ENCODE measurements at regions not wholly inside any gene's neighbourhood (a gene's known extent, or its start where the extent isn't known, plus 50 kb on each side); places are given as distances from the start of the nearest gene placed in this dataset.
"Not testable (repeated sequence)": the region's sequence is repeated elsewhere in the genome, so short reads cannot be mapped to it uniquely, and the experiment has no call there.

GRCh38 chr5:26364624-26365023 lies 673.8 kb downstream of the CDH9 start:
- DNase-seq, result not testable (repeated sequence)

GRCh38 chr5:26343801-26344325 lies 694.5 kb downstream of the CDH9 start:
- DNase-seq, result no peak

GRCh38 chr5:26339576-26339975 lies 698.8 kb downstream of the CDH9 start:
- no peak for DNase-seq

DNA sequence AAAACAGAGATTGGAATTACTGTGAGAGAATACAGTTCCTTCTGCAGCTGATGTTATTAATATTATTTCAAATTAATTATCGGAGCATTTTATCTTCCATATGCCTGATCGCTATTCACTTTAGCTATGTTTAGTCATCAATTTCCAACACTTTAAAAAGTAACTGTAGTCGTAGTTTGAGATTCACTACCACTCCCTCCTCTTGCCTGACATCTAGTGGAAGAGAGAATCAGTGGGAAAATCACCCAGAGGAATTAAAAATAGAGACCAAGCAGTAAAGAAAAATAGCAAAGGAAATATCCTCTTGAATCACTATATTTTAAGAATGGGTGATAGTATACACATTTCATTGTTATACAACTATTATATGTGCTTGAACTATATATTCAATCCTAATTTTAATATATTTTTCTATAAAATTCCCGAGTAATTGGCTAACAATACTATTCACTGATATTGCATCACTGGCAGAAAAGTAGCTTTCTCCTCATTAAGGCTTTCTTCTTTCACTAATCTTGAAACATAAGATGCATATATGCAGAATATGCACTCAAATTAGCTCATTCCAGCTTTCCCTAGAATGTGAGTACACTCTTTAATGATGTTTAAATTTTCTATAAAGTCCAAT lies 708.7 kb downstream of the CDH9 start:
- DNase-seq, result no peak

DNA sequence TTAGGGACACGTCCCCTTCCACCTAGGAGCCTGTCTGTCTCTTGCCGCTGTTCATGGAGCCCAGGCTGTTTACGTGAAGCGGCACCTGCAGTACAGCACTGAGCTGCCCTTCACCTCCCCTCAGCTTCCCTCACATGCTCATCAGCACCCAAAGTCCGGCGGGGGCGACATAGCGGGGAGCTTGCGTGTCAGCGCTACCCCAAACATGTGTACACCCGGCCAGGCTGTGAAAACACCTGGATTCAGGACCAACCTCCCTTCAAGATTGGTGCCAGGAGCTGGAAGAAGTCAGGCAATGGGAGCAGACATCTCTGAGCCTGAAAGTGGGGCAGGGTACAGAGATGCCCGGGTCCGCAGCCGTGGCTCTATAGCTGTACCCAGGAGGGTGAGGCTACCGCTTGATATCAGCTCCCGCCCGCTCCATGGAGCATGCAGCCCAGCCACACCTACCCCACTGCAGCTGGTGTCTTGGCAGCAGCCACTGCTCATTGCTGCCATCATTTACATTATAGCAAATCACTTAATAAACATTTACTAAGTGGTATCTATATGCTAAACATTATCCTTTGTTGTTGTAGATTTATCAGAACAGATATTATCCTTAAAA lies 712.1 kb downstream of the CDH9 start:
- DNase-seq, result no peak

DNA sequence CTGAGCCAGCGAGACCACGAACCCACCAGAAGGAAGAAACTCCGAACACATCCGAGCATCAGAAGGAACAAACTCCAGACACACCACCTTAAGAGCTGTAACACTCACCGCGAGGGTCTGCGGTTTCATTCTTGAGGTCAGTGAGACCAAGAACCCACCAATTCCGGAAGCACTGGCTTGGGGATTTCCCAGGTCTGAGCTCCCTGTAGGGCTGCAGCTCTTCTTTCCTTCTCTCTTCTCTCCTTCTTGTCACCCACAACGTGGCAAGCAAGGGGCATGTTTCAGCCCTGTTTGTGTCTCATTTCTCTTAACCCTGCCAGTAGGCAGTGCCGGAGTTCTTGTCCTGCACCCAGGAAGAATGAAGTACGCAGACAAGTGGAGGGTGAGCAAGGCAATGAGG lies 713.0 kb downstream of the CDH9 start:
- DNase-seq, result not testable (repeated sequence)

DNA sequence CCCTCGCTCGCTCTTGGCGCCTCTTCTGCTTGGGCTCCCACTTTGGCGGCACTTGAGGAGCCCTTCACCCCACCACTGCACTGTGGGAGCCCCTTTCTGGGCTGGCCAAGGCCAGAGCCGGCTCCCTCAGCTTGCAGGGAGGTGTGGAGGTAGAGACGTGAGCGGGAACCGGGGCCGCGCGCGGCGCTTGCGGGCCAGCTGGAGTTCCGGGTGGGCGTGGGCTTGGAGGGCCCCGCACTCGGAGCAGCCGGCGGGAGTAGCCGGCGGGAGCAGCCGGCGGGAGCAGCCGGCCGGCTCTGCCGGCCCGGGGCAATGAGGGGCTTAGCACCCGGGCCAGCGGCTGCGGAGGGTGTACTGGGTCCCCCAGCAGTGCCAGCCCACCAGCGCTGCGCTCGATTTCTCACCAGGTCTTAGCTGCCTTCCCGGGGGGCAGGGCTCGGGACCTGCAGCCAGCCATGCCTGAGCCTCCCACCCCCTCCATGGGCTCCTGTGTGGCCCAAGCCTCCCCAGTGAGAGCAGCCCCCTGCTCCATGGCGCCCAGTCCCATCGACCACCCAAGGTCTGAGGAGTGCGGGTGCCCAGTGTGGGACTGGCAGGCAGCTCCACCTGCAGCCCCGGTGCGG lies 714.0 kb downstream of the CDH9 start:
- not testable (repeated sequence) for DNase-seq

- DNase-seq, result no peak
Observed at GRCh38 chr5:26323794-26324193, 714.6 kb downstream of the CDH9 start.

DNA sequence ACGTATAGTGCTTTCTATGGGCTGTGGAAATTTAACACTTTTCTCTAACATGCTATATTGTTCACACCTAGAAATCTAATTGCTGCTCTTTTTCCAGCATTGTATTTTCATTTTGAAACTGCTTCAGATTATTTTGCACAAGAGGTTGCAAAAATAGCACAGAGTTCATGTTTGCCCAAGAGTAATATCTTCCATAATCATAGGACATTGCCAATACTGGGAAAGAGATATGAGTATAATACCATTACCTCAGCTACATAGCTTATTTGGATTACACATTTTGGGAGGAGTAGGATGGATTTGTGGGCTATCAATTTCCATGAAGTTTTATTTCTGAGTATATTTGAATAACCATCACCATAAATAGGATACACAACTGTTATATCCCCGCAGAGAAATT lies 717.1 kb downstream of the CDH9 start:
- no peak for DNase-seq

GRCh38 chr5:26310415-26310814 lies 728.0 kb downstream of the CDH9 start:
- DNase-seq, result no peak

DNA sequence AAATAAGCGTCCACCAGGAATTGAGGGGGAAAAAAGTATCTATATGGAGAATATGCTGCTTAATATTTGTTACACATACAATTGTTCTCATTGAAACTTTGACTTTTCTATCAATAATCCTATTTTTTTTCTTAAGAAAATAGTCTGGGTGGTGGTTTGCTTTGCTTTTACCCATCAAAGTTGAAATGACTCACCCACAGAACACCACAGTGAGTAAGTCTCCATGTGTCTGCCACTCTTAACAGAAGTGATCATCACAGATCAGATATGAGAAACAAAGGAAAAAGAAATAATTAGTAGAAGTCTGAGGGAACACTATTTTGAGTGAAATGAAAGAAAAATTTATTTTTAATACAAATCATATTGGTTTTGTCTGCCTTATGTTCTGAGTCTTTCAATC lies 742.8 kb downstream of the CDH9 start:
- no peak for DNase-seq

- no peak for DNase-seq
Observed at GRCh38 chr5:26282190-26282589, 756.2 kb downstream of the CDH9 start.

DNA sequence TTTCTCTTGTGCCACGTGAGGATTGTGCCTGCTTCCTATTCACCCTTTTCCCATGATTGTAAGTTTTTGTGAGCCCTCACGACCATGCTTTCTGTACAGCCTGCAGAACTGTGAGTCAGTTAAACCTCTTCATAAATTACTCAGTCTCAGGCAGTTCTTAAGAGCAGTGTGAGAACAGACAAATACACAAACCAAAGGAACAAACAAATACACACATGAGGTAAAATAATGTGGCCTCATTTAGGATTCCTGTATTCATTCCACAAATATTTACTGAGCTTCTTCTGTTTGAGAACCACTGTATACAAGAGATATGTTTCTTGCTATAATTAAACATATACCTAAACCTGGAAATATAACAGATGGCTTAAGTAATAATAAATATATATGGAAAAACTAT lies 760.3 kb downstream of the CDH9 start:
- DNase-seq, result no peak

DNA sequence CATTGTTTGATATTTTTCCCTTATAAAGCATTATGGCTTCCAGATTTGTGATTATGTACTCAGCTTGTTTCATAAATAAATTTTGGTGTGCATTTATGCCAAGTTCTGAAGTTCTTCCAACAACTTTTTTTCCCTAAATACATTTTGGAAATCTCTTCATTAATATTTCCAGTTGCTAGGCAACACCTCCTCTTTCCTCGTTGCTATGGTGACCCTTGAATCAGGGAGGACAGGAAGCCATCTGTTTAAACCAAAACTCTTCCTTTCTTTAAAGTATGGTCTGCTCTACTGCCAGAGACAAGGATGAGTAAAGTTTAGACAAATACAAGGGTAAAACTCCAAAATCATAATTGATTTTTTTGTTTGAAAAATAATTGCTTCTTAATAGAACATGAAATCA lies 779.3 kb downstream of the CDH9 start:
- DNase-seq, result no peak

DNA sequence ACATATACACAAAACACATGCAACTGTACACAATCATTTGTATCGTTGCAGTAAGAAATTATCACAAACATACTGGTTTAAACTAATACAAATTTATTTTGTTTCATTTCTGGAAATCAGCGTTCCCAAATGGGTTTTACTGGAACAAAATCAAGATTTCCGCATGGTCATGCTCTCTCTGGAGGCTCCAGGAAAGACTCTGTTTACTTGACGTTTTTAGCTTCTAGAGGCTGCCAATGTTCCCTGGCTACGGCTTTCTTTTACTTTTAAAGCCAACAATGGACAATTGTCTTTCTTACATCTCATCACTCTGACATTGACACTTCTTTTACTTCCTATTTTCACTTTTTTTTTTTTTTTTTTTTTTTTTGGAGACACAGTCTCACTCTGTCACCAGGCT lies 793.1 kb downstream of the CDH9 start:
- no peak for DNase-seq

DNA sequence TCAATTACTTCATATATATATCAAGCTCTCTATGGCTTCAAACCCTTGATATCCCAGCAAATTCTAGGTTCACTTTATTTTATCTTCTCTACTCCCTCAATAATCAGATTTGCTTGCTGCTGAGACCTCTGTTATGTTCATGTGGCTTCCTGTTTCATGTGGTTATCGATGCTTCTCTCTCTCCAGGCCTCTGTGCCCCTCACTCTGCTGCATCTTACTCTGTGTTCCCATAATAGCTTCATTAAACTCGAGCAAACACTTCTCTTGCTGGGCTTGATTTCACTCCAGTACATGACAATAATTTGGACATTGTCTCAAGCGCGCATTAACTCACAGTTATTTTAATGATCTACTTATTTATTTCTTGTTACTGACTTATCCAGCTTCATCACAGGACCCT lies 798.8 kb downstream of the CDH9 start:
- no peak for DNase-seq

DNA sequence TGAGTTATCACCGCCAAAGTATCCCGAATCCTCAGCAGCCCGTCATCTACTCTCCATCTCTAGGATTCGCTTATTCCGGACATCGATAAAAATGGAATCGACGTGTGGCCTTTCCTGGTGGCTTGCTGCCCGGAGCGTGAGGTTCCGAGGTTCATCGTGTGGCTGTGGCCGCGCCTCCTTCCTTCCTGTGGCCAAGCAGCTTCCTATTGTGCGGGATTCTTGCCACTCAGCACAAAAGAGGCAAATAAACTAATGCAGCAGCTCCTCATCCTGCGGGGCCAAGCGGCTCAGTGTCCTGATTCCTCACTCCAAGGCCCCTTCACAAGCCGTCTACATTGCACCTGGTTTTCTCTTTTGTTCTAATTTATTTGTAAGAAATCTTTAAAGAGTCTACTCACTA lies 800.9 kb downstream of the CDH9 start:
- no peak for DNase-seq

GRCh38 chr5:26236936-26237335 lies 801.5 kb downstream of the CDH9 start:
- no peak for DNase-seq

GRCh38 chr5:26232706-26233105 lies 805.7 kb downstream of the CDH9 start:
- no peak for DNase-seq

GRCh38 chr5:26231316-26231715 lies 807.1 kb downstream of the CDH9 start:
- no peak for DNase-seq

DNA sequence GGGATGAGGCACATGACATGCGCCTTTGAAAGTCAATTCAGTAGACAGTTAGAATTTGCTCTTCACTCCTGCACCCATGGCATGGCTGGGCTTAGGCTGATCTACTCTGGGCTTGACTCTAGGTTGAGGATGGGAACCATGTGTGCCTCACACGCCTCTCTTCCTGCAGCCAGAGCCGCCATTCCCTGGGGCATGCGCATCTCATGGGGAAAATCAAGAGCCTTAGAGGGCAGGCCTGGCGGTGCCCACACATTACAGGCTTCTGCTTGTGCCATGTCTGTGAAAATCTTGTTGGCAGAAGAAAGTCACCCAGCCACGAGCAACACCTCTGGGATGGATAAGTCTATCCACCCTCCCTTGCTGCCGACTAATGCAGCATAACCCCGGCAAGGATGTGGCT lies 808.5 kb downstream of the CDH9 start:
- no peak for DNase-seq

DNA sequence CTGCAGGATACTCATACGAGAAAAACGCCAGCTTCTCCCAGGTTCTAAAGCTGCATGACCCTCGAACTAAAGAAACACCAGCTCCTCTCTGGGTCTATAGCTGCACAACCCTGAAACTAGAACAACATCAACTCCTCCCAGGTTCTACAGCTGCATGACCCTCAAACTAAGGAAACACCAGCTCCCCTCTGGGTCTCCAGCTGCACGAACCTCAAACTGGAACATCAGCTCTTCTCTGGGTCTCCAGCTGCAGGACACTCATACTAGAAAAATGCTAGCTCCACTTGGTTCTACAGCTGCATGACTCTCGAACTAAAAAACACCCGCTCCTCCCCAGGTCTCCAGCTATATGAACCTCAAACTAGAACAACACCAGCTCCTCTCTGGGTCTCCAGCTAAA lies 811.1 kb downstream of the CDH9 start:
- no peak for DNase-seq

DNA sequence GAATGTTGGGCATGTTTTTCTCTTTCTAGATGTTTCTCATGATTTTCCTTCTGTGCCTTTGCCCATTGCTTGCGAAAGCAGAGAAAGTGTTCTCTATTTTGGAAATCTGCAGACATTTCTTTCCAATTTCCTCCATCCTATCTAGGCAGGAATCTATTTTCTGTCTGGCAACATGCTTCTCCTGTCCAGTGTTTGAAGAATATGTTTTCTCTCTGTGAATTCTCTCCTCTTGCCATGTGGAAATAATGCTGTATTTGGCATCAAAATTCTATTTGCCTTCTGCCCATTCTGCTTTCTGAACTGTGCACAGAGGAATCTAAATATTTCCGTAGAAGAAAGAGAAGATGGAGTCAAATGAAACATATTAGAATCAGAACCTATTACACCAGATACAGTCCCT lies 833.3 kb downstream of the CDH9 start:
- DNase-seq, result no peak

DNA sequence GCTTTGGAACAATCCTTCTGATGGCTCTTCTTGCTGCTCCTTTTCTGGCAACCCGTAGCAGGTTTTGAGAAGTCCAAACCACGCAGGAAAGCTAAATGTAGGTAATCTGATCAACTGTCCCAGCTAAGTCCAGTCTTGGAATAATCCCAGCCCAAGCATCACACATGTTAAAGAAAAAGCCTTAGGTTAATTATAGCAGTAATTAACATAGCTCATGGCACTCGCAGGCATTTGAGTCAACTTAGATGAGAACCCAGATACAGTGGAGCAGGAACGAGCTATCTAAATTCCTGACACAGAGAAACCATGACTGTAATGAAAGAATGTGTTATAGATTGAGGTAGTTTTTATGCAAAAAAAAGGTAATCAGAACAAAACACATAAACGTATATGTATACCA lies 844.8 kb downstream of the CDH9 start:
- DNase-seq, result no peak

GRCh38 chr5:26192486-26192885 lies 845.9 kb downstream of the CDH9 start:
- no peak for DNase-seq

Measured in NCI-H2171 (cell line).